NT2/D1 (cell line): ENCODE measurements at regions not wholly inside any gene's neighbourhood (a gene's known extent, or its start where the extent isn't known, plus 50 kb on each side); places are given as distances from the start of the nearest gene placed in this dataset.
"Not testable (repeated sequence)": the region's sequence is repeated elsewhere in the genome, so short reads cannot be mapped to it uniquely, and the experiment has no call there.

ENCODE experiments used
- DNase-seq: peaks from one replicate; pipeline ENCODE4 v3.0.0-alpha.2; 2011; ENCODE audit warnings: low read depth, low spot score
- H3K27me3 ChIP-seq: 2 replicates; pipeline ENCODE4 v1.6.0; 2011; ENCODE audit warnings: mild to moderate bottlenecking; ENCODE audit not compliant: insufficient read length, insufficient read depth
- H3K36me3 ChIP-seq: 2 replicates; pipeline ENCODE4 v1.6.1; 2011; ENCODE audit warnings: mild to moderate bottlenecking, low read length, mixed read lengths; ENCODE audit not compliant: insufficient read depth, insufficient read length
- H3K4me1 ChIP-seq: 2 replicates; pipeline ENCODE4 v1.5.1; 2011; ENCODE audit not compliant: insufficient read depth, insufficient read length
- H3K4me3 ChIP-seq: 2 replicates; pipeline ENCODE4 v1.5.1; 2011; ENCODE audit warnings: low read depth; ENCODE audit not compliant: insufficient read length
- H3K9ac ChIP-seq: 2 replicates; pipeline ENCODE4 v1.6.0; 2011; ENCODE audit warnings: low read depth; ENCODE audit not compliant: insufficient read length
- H3K9me3 ChIP-seq: 2 replicates; pipeline ENCODE4 v1.5.1; 2011; ENCODE audit warnings: mild to moderate bottlenecking, low read length; ENCODE audit not compliant: insufficient read depth
- SUZ12 ChIP-seq: IDR thresholded peaks from 2 replicates; pipeline ENCODE4 v1.6.1; 2011; ENCODE audit not compliant: insufficient read length, insufficient read depth; ENCODE audit errors: extremely low read depth
- YY1 ChIP-seq: IDR thresholded peaks from 2 replicates; pipeline ENCODE4 v1.6.1; 2011; ENCODE audit not compliant: insufficient read length, insufficient read depth
- ZNF274 ChIP-seq: IDR thresholded peaks from 2 replicates; pipeline ENCODE4 v1.6.1; 2011; ENCODE audit warnings: mild to moderate bottlenecking, low read depth, low read length

DNA sequence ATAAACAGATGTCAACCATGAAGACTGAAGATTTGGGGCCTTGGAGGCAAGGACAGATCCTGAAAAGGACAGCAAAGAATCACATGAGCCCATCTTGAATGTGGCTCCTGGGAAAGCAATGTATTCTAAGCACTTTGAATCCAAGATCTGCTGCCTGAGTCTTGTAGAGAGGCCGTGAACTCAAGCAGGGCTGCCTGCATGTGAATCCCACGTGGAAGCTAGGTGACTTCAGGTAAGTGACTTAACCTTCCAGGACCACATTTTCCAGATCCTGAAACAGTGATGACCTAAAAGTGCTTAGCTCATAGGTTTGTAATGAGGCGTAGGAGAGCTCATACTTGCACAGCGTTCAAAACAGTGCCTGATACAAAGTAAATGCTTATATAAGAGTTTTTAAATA, 373.0 kb upstream of the SALL1 start:
- DNase-seq, result no peak
- TF ChIP-seq YY1, result no peak
- no peak for TF ChIP-seq SUZ12
- TF ChIP-seq ZNF274, result no peak
- no peaks in the 10 kb centered on the region for H3K36me3 ChIP-seq
- H3K9ac ChIP-seq, result no peak overlapping the region
- peaks cover 20% of the 10 kb centered on the region; the same call in 1 of the 2 replicates for H3K9me3 ChIP-seq
- H3K4me3 ChIP-seq, result no peak overlapping the region
- H3K4me1 ChIP-seq, result no peaks in the 10 kb centered on the region
- H3K27me3 ChIP-seq, result no peaks in the 10 kb centered on the region

DNA sequence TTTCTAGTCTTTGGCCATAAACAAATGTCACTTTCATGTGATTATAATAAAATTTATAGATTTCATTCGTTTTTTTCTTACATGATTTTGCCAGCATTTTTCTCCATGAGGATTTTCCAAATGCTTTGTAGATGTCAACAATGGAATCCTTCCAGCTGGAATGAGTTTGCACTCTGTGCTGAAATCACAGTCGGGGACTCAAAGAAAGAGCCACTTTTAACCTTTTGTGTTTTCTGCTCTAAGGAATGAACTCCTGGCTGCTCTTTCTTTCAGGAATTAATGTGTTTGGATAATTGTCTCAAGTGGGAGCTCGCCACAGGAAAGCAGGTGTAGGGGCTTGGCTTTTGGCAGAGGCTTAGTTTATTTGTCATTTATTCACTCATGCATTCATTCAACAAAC, 372.3 kb upstream of the SALL1 start:
- no peaks in the 10 kb centered on the region for H3K4me1 ChIP-seq
- no peak overlapping the region for H3K4me3 ChIP-seq
- no peak for DNase-seq
- TF ChIP-seq SUZ12 (no peak), ZNF274 (no peak), YY1 (no peak)
- no peak overlapping the region for H3K9ac ChIP-seq
- H3K36me3 ChIP-seq, result no peaks in the 10 kb centered on the region
- H3K27me3 ChIP-seq, result no peaks in the 10 kb centered on the region
- peaks cover 20% of the 10 kb centered on the region; the same call in 1 of the 2 replicates for H3K9me3 ChIP-seq

DNA sequence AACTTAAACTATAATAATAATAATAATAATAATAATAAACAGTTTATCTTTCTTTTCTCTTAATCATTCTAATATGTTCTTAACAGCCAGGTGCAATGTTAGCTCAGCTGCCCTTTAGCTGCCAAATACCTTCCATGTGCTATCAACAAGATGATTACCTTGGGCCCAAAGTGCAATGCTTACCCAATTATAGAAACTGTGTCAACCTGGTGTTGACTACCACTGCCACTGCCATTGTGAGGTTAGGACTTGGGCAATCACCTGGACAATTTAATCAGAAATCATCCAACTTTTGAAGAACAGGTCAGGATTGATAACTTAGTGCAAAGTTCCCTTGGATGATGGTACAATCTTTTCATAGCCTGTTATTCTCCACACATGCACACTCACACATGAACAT, 371.8 kb upstream of the SALL1 start:
- Histone ChIP-seq H3K4me1 (no peaks in the 10 kb centered on the region), H3K9me3 (peaks cover 20% of the 10 kb centered on the region; the same call in 1 of the 2 replicates), H3K4me3 (no peak overlapping the region), H3K27me3 (no peaks in the 10 kb centered on the region), H3K9ac (no peak overlapping the region), H3K36me3 (no peaks in the 10 kb centered on the region)
- no peak for DNase-seq
- TF ChIP-seq SUZ12 (no peak), YY1 (no peak), ZNF274 (no peak)

DNA sequence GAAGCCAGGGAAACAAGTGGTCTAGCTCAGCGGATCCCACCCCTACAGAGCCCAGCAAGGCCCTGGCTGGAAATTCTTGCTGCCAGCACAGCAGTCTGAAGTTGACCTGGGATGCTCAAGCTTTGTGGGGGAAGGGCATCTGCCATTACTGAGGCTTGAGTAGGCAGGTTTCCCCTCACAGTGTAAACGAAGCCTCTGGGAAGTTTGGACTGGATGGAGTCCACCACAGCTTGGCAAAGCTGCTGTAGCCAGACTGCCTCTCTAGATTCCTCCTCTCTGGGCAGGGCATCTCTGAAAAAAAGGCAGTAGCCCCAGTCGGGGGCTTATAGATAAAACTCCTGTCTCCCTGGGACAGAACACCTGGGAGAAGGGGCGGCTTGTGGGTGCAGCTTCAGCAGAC, 365.9 kb upstream of the SALL1 start:
- DNase-seq, result not testable (repeated sequence)

DNA sequence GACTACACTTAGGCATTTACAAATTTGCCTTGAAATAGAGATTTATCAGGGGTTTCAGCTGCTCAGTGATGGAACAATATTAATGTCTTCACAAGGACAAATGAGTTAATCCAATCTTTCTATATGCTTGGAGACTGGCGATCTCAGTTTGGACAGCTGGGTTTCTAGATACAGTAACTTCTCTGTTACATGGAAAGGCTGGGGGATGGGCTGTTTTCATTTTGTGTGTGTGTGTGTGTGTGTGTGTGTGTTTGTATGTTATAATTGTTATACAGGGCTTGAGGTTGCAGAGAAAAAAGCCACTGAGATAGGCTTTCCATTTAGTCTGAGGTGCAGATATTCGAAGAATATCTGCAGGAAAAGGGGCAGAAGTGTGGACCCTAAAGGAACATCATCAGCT, 359.3 kb upstream of the SALL1 start:
- peaks cover 10% of the 10 kb centered on the region; the same call in 1 of the 2 replicates for H3K9me3 ChIP-seq
- TF ChIP-seq ZNF274 (no peak), SUZ12 (no peak)

More for the DNA sequence above, 365.9 kb upstream of the SALL1 start:
- H3K36me3 ChIP-seq, H3K9me3 ChIP-seq, H3K4me1 ChIP-seq, H3K4me3 ChIP-seq, H3K27me3 ChIP-seq, H3K9ac ChIP-seq: not testable (repeated sequence)

DNA sequence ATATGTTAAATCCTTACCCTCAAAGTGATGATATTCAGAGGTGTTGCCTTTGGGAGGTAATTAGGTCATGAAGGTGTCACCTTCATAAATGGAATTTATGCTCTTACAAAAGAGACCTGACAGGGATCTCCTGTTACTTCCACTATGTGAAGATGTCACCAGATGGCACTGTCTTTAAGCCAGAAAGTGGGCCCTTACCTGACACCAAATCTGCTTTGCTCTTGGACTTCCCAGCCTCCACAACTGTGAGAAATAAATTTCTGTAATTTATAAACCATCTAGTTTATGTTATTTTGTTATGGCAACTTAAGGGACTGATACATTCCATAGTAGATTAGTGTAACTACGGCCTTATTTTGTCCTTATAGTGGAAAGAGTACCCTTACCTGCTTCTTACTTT, 358.3 kb upstream of the SALL1 start:
- Histone ChIP-seq H3K9ac (no peak overlapping the region), H3K4me3 (no peak overlapping the region), H3K9me3 (peaks cover 10% of the 10 kb centered on the region; the same call in 1 of the 2 replicates), H3K27me3 (no peaks in the 10 kb centered on the region), H3K36me3 (no peaks in the 10 kb centered on the region), H3K4me1 (no peaks in the 10 kb centered on the region)
- no peak for DNase-seq
- TF ChIP-seq YY1, result no peak
- no peak for TF ChIP-seq ZNF274
- no peak for TF ChIP-seq SUZ12

More for the DNA sequence above, 359.3 kb upstream of the SALL1 start:
- DNase-seq, result no peak
- H3K4me3 ChIP-seq, result no peak overlapping the region
- H3K9ac ChIP-seq, result no peak overlapping the region
- H3K36me3 ChIP-seq, result no peaks in the 10 kb centered on the region
- no peaks in the 10 kb centered on the region for H3K4me1 ChIP-seq
- no peaks in the 10 kb centered on the region for H3K27me3 ChIP-seq

- DNase-seq, result no peak
- H3K27me3 ChIP-seq, result no peaks in the 10 kb centered on the region
These were observed 357.6 kb upstream of the SALL1 start for GRCh38 chr16:51508490-51509212.

More at GRCh38 chr16:51508490-51509212, 357.6 kb upstream of the SALL1 start:
- no peaks in the 10 kb centered on the region for H3K36me3 ChIP-seq
- no peak for TF ChIP-seq SUZ12
- TF ChIP-seq YY1, result no peak
- TF ChIP-seq ZNF274, result no peak
- H3K9ac ChIP-seq, result no peak overlapping the region
- H3K4me1 ChIP-seq, result no peaks in the 10 kb centered on the region
- peaks cover 10% of the 10 kb centered on the region; the same call in 1 of the 2 replicates for H3K9me3 ChIP-seq
- no peak overlapping the region for H3K4me3 ChIP-seq
